ENCODE measurements at regions not wholly inside any gene's neighbourhood (a gene's known extent, or its start where the extent isn't known, plus 50 kb on each side); places are given as distances from the start of the nearest gene placed in this dataset.

- H3K4me3 ChIP-seq, result no peak overlapping the region
- WGBS, 2 donors, result 79 to 91% methylated on average over 2 of the region's 2 CpGs
- DNase-seq, result no peak
- no peaks in the 10 kb centered on the region for H3K9me3 ChIP-seq (ENCODE audit: control insufficient read depth in 4 of 4, insufficient read depth in 3 of 4, low read length in 3 of 4)
- H3K27me3 ChIP-seq (ENCODE audit: control insufficient read depth in 3 of 3, insufficient read depth in 3 of 3, low read length in 2 of 3), result no peaks in the 10 kb centered on the region
- ATAC-seq (ENCODE audit: insufficient read depth, low FRiP score), result no peak
- no peak overlapping the region for H3K27ac ChIP-seq (ENCODE audit: low read depth in 1 of 2, low read length in 1 of 2)
- H3K4me1 ChIP-seq (ENCODE audit: control insufficient read depth in 5 of 5, insufficient read depth in 5 of 5, low read length in 5 of 5), result peaks cover 0 to 32% (median 11%) of the 10 kb centered on the region in 5 donors
- TF ChIP-seq, protein P1, sequence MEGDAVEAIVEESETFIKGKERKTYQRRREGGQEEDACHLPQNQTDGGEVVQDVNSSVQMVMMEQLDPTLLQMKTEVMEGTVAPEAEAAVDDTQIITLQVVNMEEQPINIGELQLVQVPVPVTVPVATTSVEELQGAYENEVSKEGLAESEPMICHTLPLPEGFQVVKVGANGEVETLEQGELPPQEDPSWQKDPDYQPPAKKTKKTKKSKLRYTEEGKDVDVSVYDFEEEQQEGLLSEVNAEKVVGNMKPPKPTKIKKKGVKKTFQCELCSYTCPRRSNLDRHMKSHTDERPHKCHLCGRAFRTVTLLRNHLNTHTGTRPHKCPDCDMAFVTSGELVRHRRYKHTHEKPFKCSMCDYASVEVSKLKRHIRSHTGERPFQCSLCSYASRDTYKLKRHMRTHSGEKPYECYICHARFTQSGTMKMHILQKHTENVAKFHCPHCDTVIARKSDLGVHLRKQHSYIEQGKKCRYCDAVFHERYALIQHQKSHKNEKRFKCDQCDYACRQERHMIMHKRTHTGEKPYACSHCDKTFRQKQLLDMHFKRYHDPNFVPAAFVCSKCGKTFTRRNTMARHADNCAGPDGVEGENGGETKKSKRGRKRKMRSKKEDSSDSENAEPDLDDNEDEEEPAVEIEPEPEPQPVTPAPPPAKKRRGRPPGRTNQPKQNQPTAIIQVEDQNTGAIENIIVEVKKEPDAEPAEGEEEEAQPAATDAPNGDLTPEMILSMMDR (IDR thresholded peaks at IDR 0.05; ENCODE audit: control extremely low read depth, extremely low read depth), result no peak
- H3K36me3 ChIP-seq (ENCODE audit: control insufficient read depth in 4 of 4, insufficient read depth in 4 of 4, low read length in 4 of 4), result no peaks in the 10 kb centered on the region
- H3K9ac ChIP-seq (ENCODE audit: insufficient read depth in 1 of 2, low read length in 2 of 2), result no peak overlapping the region
Measured at GRCh38 chr5:125416055-125416454, 669.6 kb upstream of the ZNF608 start.

- Histone ChIP-seq H3K27ac (ENCODE audit: low read depth in 1 of 2, low read length in 1 of 2) (no peak overlapping the region), H3K9ac (ENCODE audit: insufficient read depth in 1 of 2, low read length in 2 of 2) (no peak overlapping the region), H3K9me3 (ENCODE audit: control insufficient read depth in 4 of 4, insufficient read depth in 3 of 4, low read length in 3 of 4) (no peaks in the 10 kb centered on the region), H3K4me1 (ENCODE audit: control insufficient read depth in 5 of 5, insufficient read depth in 5 of 5, low read length in 5 of 5) (peaks cover 0 to 4% (median 0%) of the 10 kb centered on the region in 5 donors), H3K4me3 (no peak overlapping the region), H3K36me3 (ENCODE audit: control insufficient read depth in 4 of 4, insufficient read depth in 4 of 4, low read length in 4 of 4) (no peaks in the 10 kb centered on the region), H3K27me3 (ENCODE audit: control insufficient read depth in 3 of 3, insufficient read depth in 3 of 3, low read length in 2 of 3) (no peaks in the 10 kb centered on the region)
- DNase-seq, result no peak
- TF ChIP-seq, protein P1 (IDR thresholded peaks at IDR 0.05; ENCODE audit: control extremely low read depth, extremely low read depth), result no peak
- ATAC-seq (ENCODE audit: insufficient read depth, low FRiP score), result no peak
- 83 to 96% methylated on average over 2 of the region's 2 CpGs for WGBS, 2 donors
Measured at GRCh38 chr5:125421006-125421405, 674.6 kb upstream of the ZNF608 start.

- H3K9me3 ChIP-seq (ENCODE audit: control insufficient read depth in 4 of 4, insufficient read depth in 3 of 4, low read length in 3 of 4), result no peaks in the 10 kb centered on the region
- no peak overlapping the region for H3K4me3 ChIP-seq
- WGBS, 2 donors, result 82 to 89% methylated on average over 5 of the region's 5 CpGs
- H3K4me1 ChIP-seq (ENCODE audit: control insufficient read depth in 5 of 5, insufficient read depth in 5 of 5, low read length in 5 of 5), result peaks cover 0 to 3% (median 0%) of the 10 kb centered on the region in 5 donors
- TF ChIP-seq, protein P1 (IDR thresholded peaks at IDR 0.05; ENCODE audit: control extremely low read depth, extremely low read depth), result no peak
- H3K27ac ChIP-seq (ENCODE audit: low read depth in 1 of 2, low read length in 1 of 2), result no peak overlapping the region
- no peaks in the 10 kb centered on the region for H3K36me3 ChIP-seq (ENCODE audit: control insufficient read depth in 4 of 4, insufficient read depth in 4 of 4, low read length in 4 of 4)
- no peak for DNase-seq
- H3K9ac ChIP-seq (ENCODE audit: insufficient read depth in 1 of 2, low read length in 2 of 2), result no peak overlapping the region
- no peaks in the 10 kb centered on the region for H3K27me3 ChIP-seq (ENCODE audit: control insufficient read depth in 3 of 3, insufficient read depth in 3 of 3, low read length in 2 of 3)
- ATAC-seq (ENCODE audit: insufficient read depth, low FRiP score), result no peak
Measured at GRCh38 chr5:125422342-125422741, 675.9 kb upstream of the ZNF608 start.

Data from lung (tissue), 11 donors.